Karpas-422 (cell line): ENCODE measurements at regions not wholly inside any gene's neighbourhood (a gene's known extent, or its start where the extent isn't known, plus 50 kb on each side); places are given as distances from the start of the nearest gene placed in this dataset.
A peak's percentile ranks its signal among the peaks of the same experiment; 100 is the strongest.

Source experiments
- DNase-seq: peaks from one replicate; pipeline ENCODE4 v3.0.0-alpha.2; 2015
- H2AFZ ChIP-seq: fragments of 200-600 bp; sonication (generic); 2 replicates; pipeline ENCODE4 v1.6.1; 2014; ENCODE audit warnings: antibody characterized with exemption, low read length, mixed read lengths
- H3K27ac ChIP-seq: fragments of 200-600 bp; sonication (generic); 2 replicates; pipeline ENCODE4 v1.5.1; 2014; ENCODE audit warnings: mild to moderate bottlenecking, low read length, moderate library complexity
- H3K27me3 ChIP-seq: fragments of 200-600 bp; sonication (generic); 2 replicates; pipeline ENCODE4 v1.6.1; 2014; ENCODE audit warnings: low read length, mixed read lengths
- H3K36me3 ChIP-seq: fragments of 200-600 bp; sonication (generic); 2 replicates; pipeline ENCODE4 v1.6.1; 2014; ENCODE audit warnings: low read length, mixed read lengths; ENCODE audit not compliant: insufficient read depth
- H3K4me1 ChIP-seq: fragments of 200-600 bp; sonication (generic); 2 replicates; pipeline ENCODE4 v1.6.1; 2014; ENCODE audit warnings: mild to moderate bottlenecking, low read length, mixed read lengths
- H3K4me2 ChIP-seq: fragments of 200-600 bp; sonication (generic); 2 replicates; pipeline ENCODE4 v1.6.1; 2014; ENCODE audit warnings: low read length, low read depth, mild to moderate bottlenecking; ENCODE audit not compliant: poor library complexity, severe bottlenecking
- H3K4me3 ChIP-seq: fragments of 200-600 bp; sonication (generic); 2 replicates; pipeline ENCODE4 v1.5.1; 2014; ENCODE audit warnings: mild to moderate bottlenecking, antibody characterized with exemption, low read length, mixed read lengths
- H3K79me2 ChIP-seq: fragments of 200-600 bp; sonication (generic); 2 replicates; pipeline ENCODE4 v1.6.1; 2014; ENCODE audit warnings: mild to moderate bottlenecking, low read length, mixed read lengths
- H3K9ac ChIP-seq: fragments of 200-600 bp; sonication (generic); 2 replicates; pipeline ENCODE4 v1.6.0; 2014; ENCODE audit warnings: low read length
- H3K9me2 ChIP-seq: fragments of 200-600 bp; sonication (generic), shearing (Covaris generic); replicated peaks from 2 replicates; pipeline ENCODE4 v1.6.0; 2014; ENCODE audit warnings: mild to moderate bottlenecking, low read length, moderate library complexity; ENCODE audit not compliant: insufficient read depth
- H3K9me3 ChIP-seq: fragments of 300-700, 200-600 bp; sonication (generic); 2 replicates; pipeline ENCODE4 v1.6.1; 2014; ENCODE audit warnings: low read length, mixed read lengths
- H4K20me1 ChIP-seq: fragments of 200-600 bp; sonication (generic); 2 replicates; pipeline ENCODE4 v1.6.1; 2014; ENCODE audit warnings: mild to moderate bottlenecking, antibody characterized with exemption, low read length, low read depth; ENCODE audit not compliant: insufficient read depth

- Histone ChIP-seq H3K9me2 (no peaks in the 10 kb centered on the region), H3K9me3 (no peaks in the 10 kb centered on the region), H3K36me3 (no peaks in the 10 kb centered on the region), H3K79me2 (no peaks in the 10 kb centered on the region), H2AFZ (no peak overlapping the region), H3K27ac (no peak overlapping the region), H4K20me1 (no peaks in the 10 kb centered on the region), H3K4me3 (no peak overlapping the region), H3K4me2 (no peak overlapping the region), H3K27me3 (no peaks in the 10 kb centered on the region), H3K4me1 (no peaks in the 10 kb centered on the region), H3K9ac (no peak overlapping the region)
- DNase-seq = no peak
These were observed 742.0 kb upstream of the POU3F2 start for GRCh38 chr6:98092331-98092730.

GRCh38 chr6:98094696-98095095 is 739.7 kb upstream of the POU3F2 start:
- no peaks in the 10 kb centered on the region for H3K27me3 ChIP-seq

GRCh38 chr6:98107801-98108200 is 726.6 kb upstream of the POU3F2 start:
- no peak for DNase-seq
- Histone ChIP-seq H3K36me3 (no peaks in the 10 kb centered on the region), H3K4me2 (no peak overlapping the region), H3K9me2 (no peaks in the 10 kb centered on the region), H3K9me3 (no peaks in the 10 kb centered on the region), H3K27me3 (no peaks in the 10 kb centered on the region), H3K79me2 (no peaks in the 10 kb centered on the region), H3K4me1 (no peaks in the 10 kb centered on the region), H3K27ac (no peak overlapping the region), H4K20me1 (no peaks in the 10 kb centered on the region), H3K4me3 (no peak overlapping the region), H3K9ac (no peak overlapping the region), H2AFZ (no peak overlapping the region)

More at GRCh38 chr6:98094696-98095095, 739.7 kb upstream of the POU3F2 start:
- Histone ChIP-seq H3K9ac (no peak overlapping the region), H3K27ac (no peak overlapping the region), H3K4me1 (no peaks in the 10 kb centered on the region), H2AFZ (no peak overlapping the region), H3K4me2 (no peak overlapping the region), H3K79me2 (no peaks in the 10 kb centered on the region), H3K9me3 (no peaks in the 10 kb centered on the region), H3K36me3 (no peaks in the 10 kb centered on the region), H3K4me3 (no peak overlapping the region), H3K9me2 (no peaks in the 10 kb centered on the region), H4K20me1 (no peaks in the 10 kb centered on the region)
- DNase-seq = no peak

GRCh38 chr6:98116455-98116854 is 717.9 kb upstream of the POU3F2 start:
- Histone ChIP-seq H3K9ac (no peak overlapping the region), H3K79me2 (no peaks in the 10 kb centered on the region), H4K20me1 (no peaks in the 10 kb centered on the region), H3K9me2 (no peaks in the 10 kb centered on the region), H3K27ac (no peak overlapping the region), H3K27me3 (no peaks in the 10 kb centered on the region), H3K36me3 (no peaks in the 10 kb centered on the region), H3K4me2 (no peak overlapping the region), H3K9me3 (no peaks in the 10 kb centered on the region), H3K4me1 (no peaks in the 10 kb centered on the region), H2AFZ (no peak overlapping the region), H3K4me3 (no peak overlapping the region)
- DNase-seq = no peak

- no peak overlapping the region for H2AFZ ChIP-seq
- H3K9me2 ChIP-seq = no peaks in the 10 kb centered on the region
- no peaks in the 10 kb centered on the region for H3K79me2 ChIP-seq
- no peak overlapping the region for H3K4me3 ChIP-seq
- H3K27me3 ChIP-seq = no peaks in the 10 kb centered on the region
- DNase-seq = no peak
- H3K27ac ChIP-seq = no peak overlapping the region
- no peaks in the 10 kb centered on the region for H3K36me3 ChIP-seq
- no peak overlapping the region for H3K9ac ChIP-seq
- no peaks in the 10 kb centered on the region for H4K20me1 ChIP-seq
- H3K9me3 ChIP-seq = no peaks in the 10 kb centered on the region
- H3K4me1 ChIP-seq = no peaks in the 10 kb centered on the region
- H3K4me2 ChIP-seq = no peak overlapping the region
These were observed 717.3 kb upstream of the POU3F2 start for GRCh38 chr6:98117068-98117467.

GRCh38 chr6:98118397-98119045 is 715.9 kb upstream of the POU3F2 start:
- DNase-seq = peak; percentile 42
- Histone ChIP-seq H3K9me3 (no peaks in the 10 kb centered on the region), H3K27ac (no peak overlapping the region), H3K79me2 (no peaks in the 10 kb centered on the region), H2AFZ (no peak overlapping the region), H3K9me2 (no peaks in the 10 kb centered on the region), H4K20me1 (no peaks in the 10 kb centered on the region), H3K36me3 (no peaks in the 10 kb centered on the region), H3K27me3 (no peaks in the 10 kb centered on the region), H3K4me1 (no peaks in the 10 kb centered on the region), H3K9ac (no peak overlapping the region), H3K4me3 (no peak overlapping the region), H3K4me2 (no peak overlapping the region)

GRCh38 chr6:98124171-98124570 is 710.2 kb upstream of the POU3F2 start:
- H3K9me3 ChIP-seq = no peaks in the 10 kb centered on the region
- H3K27me3 ChIP-seq = no peaks in the 10 kb centered on the region
- H3K4me1 ChIP-seq = no peaks in the 10 kb centered on the region
- no peaks in the 10 kb centered on the region for H3K9me2 ChIP-seq
- no peaks in the 10 kb centered on the region for H4K20me1 ChIP-seq
- H3K79me2 ChIP-seq = no peaks in the 10 kb centered on the region
- H3K4me3 ChIP-seq = no peak overlapping the region
- DNase-seq = no peak
- H3K4me2 ChIP-seq = no peak overlapping the region
- H3K36me3 ChIP-seq = no peaks in the 10 kb centered on the region
- H2AFZ ChIP-seq = no peak overlapping the region
- H3K27ac ChIP-seq = no peak overlapping the region
- H3K9ac ChIP-seq = no peak overlapping the region

- H3K4me1 ChIP-seq = no peaks in the 10 kb centered on the region
- no peaks in the 10 kb centered on the region for H3K9me2 ChIP-seq
- H4K20me1 ChIP-seq = no peaks in the 10 kb centered on the region
- no peaks in the 10 kb centered on the region for H3K79me2 ChIP-seq
- no peaks in the 10 kb centered on the region for H3K27me3 ChIP-seq
- no peak overlapping the region for H3K4me3 ChIP-seq
- H2AFZ ChIP-seq = no peak overlapping the region
- H3K27ac ChIP-seq = no peak overlapping the region
- no peak for DNase-seq
- H3K4me2 ChIP-seq = no peak overlapping the region
- no peaks in the 10 kb centered on the region for H3K36me3 ChIP-seq
- H3K9me3 ChIP-seq = no peaks in the 10 kb centered on the region
- H3K9ac ChIP-seq = no peak overlapping the region
These were observed 702.9 kb upstream of the POU3F2 start for GRCh38 chr6:98131290-98131990.
